Peyer's patch (tissue), 4 donors: ENCODE measurements at regions not wholly inside any gene's neighbourhood (a gene's known extent, or its start where the extent isn't known, plus 50 kb on each side); places are given as distances from the start of the nearest gene placed in this dataset.

ENCODE experiments used
- DNase-seq, 3 donors: peaks; one replicate each; pipeline ENCODE4 v3.0.0-alpha.2; 2017 to 2019
- H3K27ac ChIP-seq, 4 donors: fragments of 200-600 bp; sonication (generic); one replicate each; pipeline ENCODE4 v1.5.1; 2016 to 2019
- H3K27me3 ChIP-seq, 2 donors: fragments of 200-600 bp; sonication (generic); one replicate each; pipeline ENCODE4 v1.5.1; 2019
- H3K36me3 ChIP-seq, 3 donors: fragments of 200-600 bp; sonication (generic); one replicate each; pipeline ENCODE4 v1.5.1; 2016 to 2019
- H3K4me1 ChIP-seq, 4 donors: fragments of 200-600 bp; sonication (generic); one replicate each; pipeline ENCODE4 v1.5.1; 2016 to 2019
- H3K4me3 ChIP-seq, 4 donors: fragments of 200-600 bp; sonication (generic); 1 replicate in 3 of 4; 2 replicates in 1 of 4; pipeline ENCODE4 v1.5.1; 2016 to 2019; ENCODE audit warnings: mild to moderate bottlenecking in 1 of 4
- H3K9me3 ChIP-seq, 4 donors: fragments of 200-600 bp; sonication (generic); one replicate each; pipeline ENCODE4 v1.5.1; 2016 to 2019; ENCODE audit warnings: mild to moderate bottlenecking in 1 of 4
- POLR2A ChIP-seq, 2 donors: fragments of 450-650 bp; IDR thresholded peaks; one replicate each; pipeline ENCODE4 v1.5.1; 2017; ENCODE audit warnings: antibody characterized with exemption in 2 of 2, mild to moderate bottlenecking in 2 of 2, moderate library complexity in 2 of 2
- TF ChIP-seq, protein P1 (sequence below), 6 experiments: fragments of 450-650 bp in 4 of 6; fragments of 200-600 bp in 2 of 6; sonication (generic) in 1 of 6; IDR thresholded peaks; one replicate each; pipeline ENCODE4 v1.5.1; 2017 to 2019; ENCODE audit warnings: antibody characterized with exemption in 6 of 6, mild to moderate bottlenecking in 3 of 6, moderate library complexity in 1 of 6

DNA sequence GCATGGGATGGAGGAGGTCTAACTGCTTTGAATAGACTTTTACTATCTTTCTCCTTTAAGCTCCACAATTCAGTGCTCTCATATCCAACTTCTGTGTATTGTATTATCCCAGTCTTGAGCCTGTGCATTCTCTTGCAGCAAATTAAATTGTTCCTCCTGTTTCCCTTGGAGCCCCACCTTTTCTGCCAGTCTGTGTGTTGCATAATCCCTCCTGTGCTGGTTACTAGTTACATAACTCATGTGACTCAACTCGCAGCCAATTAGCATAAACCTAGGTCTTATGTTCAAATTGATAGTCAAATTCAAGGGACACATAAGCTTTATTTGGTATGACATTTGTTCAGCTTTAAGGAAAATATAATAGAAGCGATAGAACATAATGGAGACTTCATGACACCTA is 1863.5 kb downstream of the MRPL39 start:
- Histone ChIP-seq H3K4me3 (no peak overlapping the region), H3K4me1 (no peaks in the 10 kb centered on the region), H3K9me3 (peaks cover 0 to 5% (median 0%) of the 10 kb centered on the region in 4 donors), H3K27ac (no peak overlapping the region), H3K27me3 (no peaks in the 10 kb centered on the region), H3K36me3 (no peaks in the 10 kb centered on the region)
- TF ChIP-seq, protein P1, sequence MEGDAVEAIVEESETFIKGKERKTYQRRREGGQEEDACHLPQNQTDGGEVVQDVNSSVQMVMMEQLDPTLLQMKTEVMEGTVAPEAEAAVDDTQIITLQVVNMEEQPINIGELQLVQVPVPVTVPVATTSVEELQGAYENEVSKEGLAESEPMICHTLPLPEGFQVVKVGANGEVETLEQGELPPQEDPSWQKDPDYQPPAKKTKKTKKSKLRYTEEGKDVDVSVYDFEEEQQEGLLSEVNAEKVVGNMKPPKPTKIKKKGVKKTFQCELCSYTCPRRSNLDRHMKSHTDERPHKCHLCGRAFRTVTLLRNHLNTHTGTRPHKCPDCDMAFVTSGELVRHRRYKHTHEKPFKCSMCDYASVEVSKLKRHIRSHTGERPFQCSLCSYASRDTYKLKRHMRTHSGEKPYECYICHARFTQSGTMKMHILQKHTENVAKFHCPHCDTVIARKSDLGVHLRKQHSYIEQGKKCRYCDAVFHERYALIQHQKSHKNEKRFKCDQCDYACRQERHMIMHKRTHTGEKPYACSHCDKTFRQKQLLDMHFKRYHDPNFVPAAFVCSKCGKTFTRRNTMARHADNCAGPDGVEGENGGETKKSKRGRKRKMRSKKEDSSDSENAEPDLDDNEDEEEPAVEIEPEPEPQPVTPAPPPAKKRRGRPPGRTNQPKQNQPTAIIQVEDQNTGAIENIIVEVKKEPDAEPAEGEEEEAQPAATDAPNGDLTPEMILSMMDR (IDR thresholded peaks at IDR 0.05): no peak
- TF ChIP-seq POLR2A (IDR thresholded peaks at IDR 0.05): no peak
- DNase-seq: no peak

DNA sequence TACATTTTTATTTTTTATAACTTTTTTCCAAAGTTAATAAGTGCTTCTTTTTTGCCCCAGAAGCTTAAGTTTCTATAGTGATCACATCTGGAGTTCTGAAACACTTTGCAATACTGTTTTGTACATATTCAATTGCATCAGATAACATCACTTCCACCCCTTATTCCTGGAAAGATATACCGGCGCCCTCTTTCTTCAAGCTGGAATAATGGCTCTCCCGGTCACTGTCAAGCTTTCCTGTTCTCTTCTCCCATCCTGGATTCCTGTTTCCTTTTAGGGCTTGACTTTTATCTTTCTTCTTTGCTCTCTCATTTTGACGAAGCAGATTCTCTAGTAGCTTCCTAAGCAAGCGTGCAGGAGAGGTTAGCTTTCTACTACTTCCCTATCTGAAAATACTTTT is 1866.8 kb downstream of the MRPL39 start:
- Histone ChIP-seq H3K9me3 (peaks cover 0 to 5% (median 0%) of the 10 kb centered on the region in 4 donors), H3K4me3 (no peak overlapping the region), H3K36me3 (no peaks in the 10 kb centered on the region), H3K27me3 (no peaks in the 10 kb centered on the region), H3K4me1 (no peaks in the 10 kb centered on the region), H3K27ac (no peak overlapping the region)
- TF ChIP-seq, protein P1 (IDR thresholded peaks at IDR 0.05): no peak
- no peak for TF ChIP-seq POLR2A (IDR thresholded peaks at IDR 0.05)
- no peak for DNase-seq

DNA sequence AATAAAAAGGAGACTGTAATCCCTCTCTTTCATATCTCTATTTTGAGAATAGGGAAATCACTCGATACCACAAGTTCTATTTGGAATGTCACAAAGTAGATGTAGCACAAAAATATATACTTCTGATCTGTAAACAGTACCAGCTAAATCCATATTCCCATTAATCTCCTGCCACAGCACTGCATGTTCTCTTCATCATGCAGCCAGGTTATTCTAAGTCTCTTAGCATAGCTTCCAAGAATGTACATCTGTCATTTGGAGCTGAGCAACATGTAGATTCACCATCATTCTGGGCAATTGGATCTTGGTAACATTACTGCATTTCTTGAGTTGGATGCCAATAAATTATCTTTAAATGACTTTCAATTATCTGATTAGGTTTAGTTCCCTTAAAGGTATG is 1874.5 kb downstream of the MRPL39 start:
- H3K4me3 ChIP-seq: no peak overlapping the region
- no peaks in the 10 kb centered on the region for H3K36me3 ChIP-seq
- no peak for DNase-seq
- no peaks in the 10 kb centered on the region for H3K27me3 ChIP-seq
- H3K9me3 ChIP-seq: peaks cover 0 to 4% (median 0%) of the 10 kb centered on the region in 4 donors
- H3K27ac ChIP-seq: no peak overlapping the region
- no peaks in the 10 kb centered on the region for H3K4me1 ChIP-seq
- TF ChIP-seq, protein P1 (IDR thresholded peaks at IDR 0.05): no peak
- no peak for TF ChIP-seq POLR2A (IDR thresholded peaks at IDR 0.05)

DNA sequence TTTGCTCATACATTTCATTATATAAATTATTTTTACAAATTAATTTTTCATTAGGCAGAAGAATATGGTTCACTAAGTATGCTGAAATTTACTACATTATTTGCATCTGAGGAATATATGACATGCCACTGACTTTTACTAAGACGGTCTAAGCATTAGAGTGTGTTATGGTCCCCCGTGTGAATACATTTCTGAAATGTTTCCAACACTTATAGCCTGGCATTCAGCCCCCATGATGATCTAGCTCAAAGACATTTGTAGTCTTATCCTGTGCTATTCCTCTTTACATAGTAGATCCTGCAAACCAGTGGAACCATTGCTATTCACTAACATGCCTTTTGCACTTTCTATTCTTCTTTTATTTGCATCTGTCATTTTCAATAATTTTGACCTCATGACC is 1878.0 kb downstream of the MRPL39 start:
- no peak for DNase-seq
- H3K27me3 ChIP-seq: no peaks in the 10 kb centered on the region
- no peaks in the 10 kb centered on the region for H3K4me1 ChIP-seq
- H3K4me3 ChIP-seq: no peak overlapping the region
- H3K27ac ChIP-seq: no peak overlapping the region
- peaks cover 0 to 1% (median 0%) of the 10 kb centered on the region in 4 donors for H3K9me3 ChIP-seq
- H3K36me3 ChIP-seq: no peaks in the 10 kb centered on the region
- no peak for TF ChIP-seq POLR2A (IDR thresholded peaks at IDR 0.05)
- TF ChIP-seq, protein P1 (IDR thresholded peaks at IDR 0.05): no peak

DNA sequence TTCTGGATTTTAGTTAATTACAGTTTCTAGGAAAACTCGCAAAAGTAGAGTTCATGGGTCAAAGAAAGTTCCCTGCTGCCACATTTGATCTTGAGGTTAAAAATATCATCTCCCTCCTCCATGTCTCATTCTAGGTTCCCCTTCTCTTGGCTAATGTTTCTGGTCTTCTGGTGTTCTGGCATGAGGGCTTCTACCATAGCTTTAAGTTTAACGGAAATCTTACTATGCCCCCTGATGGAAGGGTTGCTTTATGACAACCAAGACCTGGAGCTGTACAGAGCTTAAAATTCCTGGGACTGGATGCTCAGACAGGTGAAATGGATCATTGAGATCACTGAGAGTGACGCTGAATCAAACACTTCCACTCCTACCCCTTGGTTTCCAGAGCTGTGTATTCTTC is 1881.7 kb downstream of the MRPL39 start:
- TF ChIP-seq, protein P1 (IDR thresholded peaks at IDR 0.05): no peak
- TF ChIP-seq POLR2A (IDR thresholded peaks at IDR 0.05): no peak
- Histone ChIP-seq H3K4me1 (no peaks in the 10 kb centered on the region), H3K27me3 (no peaks in the 10 kb centered on the region), H3K4me3 (no peak overlapping the region), H3K27ac (no peak overlapping the region), H3K36me3 (no peaks in the 10 kb centered on the region), H3K9me3 (no peaks in the 10 kb centered on the region)
- DNase-seq: no peak
